Cardiac septum (tissue), 1 donor: ENCODE measurements at regions not wholly inside any gene's neighbourhood (a gene's known extent, or its start where the extent isn't known, plus 50 kb on each side); places are given as distances from the start of the nearest gene placed in this dataset.

ENCODE experiments used
- DNase-seq: peaks from one replicate; pipeline ENCODE4 v3.0.0-alpha.2; 2020; ENCODE audit warnings: low spot score
- intact Hi-C: fragments of 100-400 bp; cut with DNase I; formaldehyde crosslinking; loops from one replicate; pipeline ENCODE4 v1.14.0; 2022
- donor health status: DM: no; HTN: no; CAD: no.

DNA sequence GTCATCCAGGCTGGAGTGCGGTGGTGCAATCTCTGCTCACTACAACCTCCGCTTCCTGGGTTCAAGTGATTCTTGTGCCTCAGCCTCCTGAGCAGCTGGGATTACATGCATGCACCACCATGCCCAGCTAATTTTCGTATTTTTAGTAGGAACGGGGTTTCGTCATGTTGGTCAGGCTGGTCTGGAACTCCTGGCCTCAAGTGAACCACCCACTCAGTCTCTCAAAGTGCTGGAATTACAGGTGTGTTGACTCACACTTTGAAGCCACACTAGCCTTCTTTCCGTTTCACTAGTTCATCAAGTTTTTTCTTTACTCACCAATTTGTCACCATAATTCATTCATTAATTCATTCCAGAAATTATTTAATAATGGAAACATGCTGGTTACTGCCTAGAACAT lies 298.4 kb upstream of the MTNR1B start:
- intact Hi-C loops: no loop called here
- no peak for DNase-seq

DNA sequence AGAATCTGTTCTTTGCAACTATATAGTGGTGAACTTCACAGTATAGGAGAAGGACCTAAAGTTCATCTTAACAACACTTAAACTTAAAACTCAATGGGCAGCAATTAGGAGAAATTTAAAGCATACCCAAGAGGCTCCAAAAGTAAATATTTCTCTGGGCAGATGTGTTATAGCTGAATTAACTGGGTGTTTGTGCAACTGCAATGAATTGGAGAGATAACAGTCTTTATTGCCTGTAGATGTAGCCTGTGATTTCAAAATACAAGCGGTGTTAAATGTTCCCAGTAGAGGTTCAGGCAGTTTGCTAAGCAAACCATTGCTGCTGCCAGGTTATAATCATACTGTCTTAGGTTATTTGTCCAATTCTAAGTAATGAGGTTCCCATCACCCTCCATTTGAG lies 294.1 kb upstream of the MTNR1B start:
- intact Hi-C loops: no loop called here
- DNase-seq: no peak

DNA sequence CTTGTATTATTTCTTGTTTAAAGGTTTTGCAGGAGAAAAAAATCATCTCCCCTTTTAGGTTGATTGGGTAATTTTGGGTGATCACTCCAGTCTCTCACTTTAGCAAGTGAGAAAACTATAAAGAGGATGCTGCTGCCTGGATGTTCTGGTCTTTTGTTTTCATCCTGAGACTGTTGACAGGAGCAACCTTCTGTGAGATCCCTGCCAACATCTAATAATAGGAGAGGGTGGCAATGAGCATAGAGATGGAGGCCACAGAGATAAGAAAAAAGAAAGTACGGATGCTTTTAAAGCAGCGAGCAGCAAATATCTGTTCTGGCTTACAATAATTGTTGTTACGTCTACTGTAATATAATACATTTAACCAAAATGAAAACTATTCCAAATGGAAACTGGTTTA lies 293.6 kb upstream of the MTNR1B start:
- intact Hi-C loops: no loop called here
- no peak for DNase-seq

- DNase-seq: no peak
- intact Hi-C loops: no loop called here
These were observed 291.3 kb upstream of the MTNR1B start for GRCh38 chr11:92678008-92678611.

DNA sequence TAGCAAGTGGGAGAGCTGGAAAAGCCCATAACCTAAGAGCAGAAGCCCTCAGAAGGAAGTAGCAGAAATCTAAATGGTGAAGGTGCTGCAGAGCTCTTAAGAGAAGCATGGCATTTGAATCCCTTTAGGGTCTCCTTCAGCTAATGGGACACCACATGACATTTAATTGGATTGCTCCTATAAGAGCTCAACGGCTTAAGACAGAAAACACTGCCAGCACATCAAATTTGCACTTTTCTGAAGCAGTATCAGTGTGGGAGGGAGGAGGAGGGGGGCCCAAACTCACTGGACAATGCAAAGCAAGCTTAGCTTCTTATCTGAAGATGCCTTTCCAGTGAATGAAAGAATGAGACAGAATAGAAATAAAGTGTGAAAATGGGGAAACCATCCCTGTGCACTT lies 287.9 kb upstream of the MTNR1B start:
- DNase-seq: no peak
- intact Hi-C loops: no loop called here

GRCh38 chr11:92682136-92682535 lies 287.3 kb upstream of the MTNR1B start:
- no peak for DNase-seq

GRCh38 chr11:92682952-92683351 lies 286.5 kb upstream of the MTNR1B start:
- intact Hi-C loops: no loop called here
- DNase-seq: no peak

More at GRCh38 chr11:92682136-92682535, 287.3 kb upstream of the MTNR1B start:
- intact Hi-C loops: no loop called here

DNA sequence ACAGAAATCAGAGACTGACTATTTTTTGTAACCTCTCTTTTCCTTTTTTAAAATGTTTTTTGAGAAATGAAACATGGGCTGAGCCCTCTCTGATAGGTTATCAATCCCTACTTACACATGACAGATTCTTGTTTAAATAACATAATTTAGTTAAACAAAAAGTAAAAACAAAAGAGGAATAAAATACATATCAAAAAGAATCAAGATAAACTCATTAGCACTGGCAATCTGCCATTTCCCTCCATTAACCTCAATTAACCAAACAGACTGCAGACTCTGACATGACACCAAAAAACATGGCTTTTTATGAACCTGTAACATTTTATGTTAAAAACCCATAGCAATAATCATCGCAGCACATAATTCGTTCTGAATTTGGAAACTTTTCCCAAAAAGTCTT lies 284.4 kb upstream of the MTNR1B start:
- intact Hi-C loops: no loop called here
- no peak for DNase-seq

DNA sequence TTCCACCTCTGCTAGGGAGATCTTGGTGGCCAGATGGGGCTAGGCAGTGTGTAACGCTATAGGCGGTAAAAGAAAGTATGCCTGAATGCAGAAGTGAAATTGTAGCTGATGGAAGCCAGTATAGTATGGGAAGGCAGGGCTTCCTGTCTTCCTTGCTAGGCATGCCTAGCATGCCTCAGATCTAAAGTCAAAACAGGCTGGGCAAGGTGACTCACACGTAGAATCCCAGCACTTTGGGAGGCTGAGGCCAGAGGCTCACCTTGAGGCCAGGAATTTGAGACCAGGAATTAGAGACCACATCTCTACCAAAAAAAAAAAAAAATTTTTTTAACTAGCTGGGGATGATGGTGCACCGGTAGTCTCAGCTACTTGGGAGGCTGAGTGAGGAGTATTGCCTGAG lies 281.7 kb upstream of the MTNR1B start:
- intact Hi-C loops: no loop called here

DNA sequence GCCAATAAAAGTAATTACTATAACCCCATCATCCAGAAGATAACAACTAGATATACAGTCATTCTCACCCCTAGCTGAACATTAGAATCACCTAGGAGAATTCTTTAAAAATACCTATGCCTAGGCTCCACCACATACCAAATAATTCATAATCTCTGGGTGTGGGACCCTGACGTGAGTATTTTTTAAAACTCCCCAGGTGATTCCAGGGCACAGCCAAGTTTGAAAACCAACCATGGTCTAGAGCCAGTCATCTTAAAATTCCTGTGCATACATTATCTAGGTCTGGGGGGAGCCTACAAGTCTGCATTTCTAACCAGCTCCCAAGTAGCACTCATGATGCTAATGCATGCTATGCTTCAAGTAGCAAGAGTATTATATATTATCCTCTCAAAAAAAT lies 281.0 kb upstream of the MTNR1B start:
- intact Hi-C loops: no loop called here
- DNase-seq: no peak

More for the DNA sequence above, 281.7 kb upstream of the MTNR1B start:
- DNase-seq: no peak

DNA sequence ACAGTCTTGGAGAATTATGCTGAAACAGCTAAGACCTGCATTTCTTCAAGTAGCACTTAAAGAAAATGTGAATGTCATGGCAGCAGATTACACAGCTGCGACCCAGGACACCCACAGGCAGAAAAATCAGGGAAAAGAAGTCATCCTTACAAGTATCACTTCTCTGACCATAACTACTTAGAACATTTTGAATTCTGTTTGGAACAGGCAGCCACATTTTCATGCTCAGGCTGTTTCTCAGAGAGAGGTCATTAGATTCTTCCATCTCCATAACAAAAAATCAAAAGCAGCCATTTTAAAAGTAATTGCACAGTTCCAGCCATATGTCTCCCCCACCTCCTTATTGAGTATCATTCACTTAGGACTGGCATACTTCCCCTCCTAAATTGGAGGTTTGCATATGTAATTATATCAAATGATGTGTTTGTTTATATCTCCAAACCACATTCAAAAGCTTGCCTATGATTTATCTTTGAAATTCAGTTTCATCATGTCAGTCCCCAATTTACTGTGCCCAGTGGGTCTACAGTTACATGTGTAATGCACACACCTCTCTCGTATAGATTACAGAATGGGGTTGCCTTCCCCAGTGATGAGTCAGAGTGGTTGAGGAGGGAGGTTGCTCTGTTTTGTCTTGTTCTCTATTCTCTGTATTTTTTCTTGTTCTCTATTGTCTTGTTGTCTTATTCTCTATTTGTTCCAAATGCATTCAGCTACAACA lies 276.5 kb upstream of the MTNR1B start:
- intact Hi-C loops: no loop called here
- DNase-seq: no peak

GRCh38 chr11:92696076-92696475 lies 273.4 kb upstream of the MTNR1B start:
- intact Hi-C loops: no loop called here
- DNase-seq: no peak

- no peak for DNase-seq
- intact Hi-C loops: no loop called here
These were observed 271.8 kb upstream of the MTNR1B start for GRCh38 chr11:92697461-92698312.

DNA sequence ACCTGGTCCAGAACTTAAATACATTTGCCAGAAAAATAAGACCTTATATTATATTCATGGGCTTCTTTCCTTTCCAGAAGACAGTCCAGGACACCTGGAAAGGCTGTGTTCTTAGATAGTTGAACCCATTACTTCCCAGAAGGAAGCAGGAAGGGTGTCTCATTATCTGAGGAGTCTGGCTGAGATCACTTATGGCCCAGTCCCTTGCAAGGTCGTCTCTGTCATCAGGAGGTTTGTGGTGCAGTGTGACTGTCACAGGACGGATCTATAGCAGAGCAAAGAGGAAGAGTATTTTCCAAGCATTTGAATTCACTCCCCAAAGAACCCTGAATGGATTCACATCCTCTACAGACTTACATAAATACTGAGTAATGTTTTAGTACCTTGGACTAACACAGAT lies 270.7 kb upstream of the MTNR1B start:
- intact Hi-C loops: no loop called here
- no peak for DNase-seq

GRCh38 chr11:92702037-92702804 lies 267.2 kb upstream of the MTNR1B start:
- DNase-seq: no peak
- intact Hi-C loops: no loop called here

GRCh38 chr11:92702805-92703448 lies 266.5 kb upstream of the MTNR1B start:
- DNase-seq: no peak
- intact Hi-C loops: no loop called here

DNA sequence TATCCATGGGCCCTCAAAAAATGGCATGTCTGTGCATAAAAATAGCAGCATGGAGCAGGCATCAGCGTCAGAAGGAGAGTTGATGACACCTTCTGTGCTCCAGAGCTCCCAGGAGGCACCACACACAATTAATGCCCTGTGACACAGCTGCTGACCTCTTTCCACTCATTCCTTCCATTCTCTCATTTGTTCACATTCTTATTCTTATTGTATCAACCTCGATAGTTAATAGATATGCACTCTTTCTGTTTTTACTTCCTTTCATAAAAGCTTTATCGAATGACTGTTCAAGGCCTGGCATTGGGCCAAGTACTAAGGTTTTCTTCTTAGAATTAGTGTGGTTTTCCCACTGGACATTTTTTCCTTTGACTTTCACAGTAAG lies 266.0 kb upstream of the MTNR1B start:
- DNase-seq: no peak
- intact Hi-C loops: no loop called here

GRCh38 chr11:92707173-92707619 lies 262.3 kb upstream of the MTNR1B start:
- DNase-seq: no peak
- intact Hi-C loops: loop anchor here (5.0 kb wide), 1 partner anchor 65 kb away; no protein-coding TSS in a partner anchor

DNA sequence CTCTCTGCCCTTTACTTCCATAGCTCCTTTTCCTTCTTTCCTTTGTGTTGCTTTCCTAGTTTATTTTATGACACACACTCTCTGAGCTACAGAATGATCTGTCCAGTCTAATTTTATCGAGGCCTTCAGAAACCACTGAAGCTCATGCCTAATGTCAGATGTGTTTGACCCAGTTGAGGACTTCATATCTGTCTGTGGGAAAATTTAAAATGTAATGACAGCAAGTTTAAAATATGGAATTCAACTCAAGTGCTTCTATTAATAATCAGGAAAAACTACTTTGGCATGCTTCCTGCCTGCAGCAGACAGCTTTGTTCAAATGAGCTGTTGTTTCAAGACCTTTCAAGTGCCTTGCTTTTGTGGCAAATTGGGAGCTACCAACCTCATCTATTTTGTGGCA lies 261.8 kb upstream of the MTNR1B start:
- DNase-seq: no peak

More for the DNA sequence above, 261.8 kb upstream of the MTNR1B start:
- intact Hi-C loops: loop anchor here (5.0 kb wide), 1 partner anchor 65 kb away; no protein-coding TSS in a partner anchor
